HL-60 (cell line): ENCODE measurements at regions not wholly inside any gene's neighbourhood (a gene's known extent, or its start where the extent isn't known, plus 50 kb on each side); places are given as distances from the start of the nearest gene placed in this dataset.

Source experiments
- DNase-seq, 2 experiments: peaks; one replicate each; pipeline ENCODE4 v3.0.0-alpha.2; 2010 to 2020; ENCODE audit warnings: low read depth in 1 of 2, low spot score in 1 of 2
- H3K27ac ChIP-seq: fragments of 250-450 bp; sonication (Bioruptor Pico); replicated peaks from 2 replicates; pipeline ENCODE4 v1.5.1; 2020; ENCODE audit warnings: mild to moderate bottlenecking, moderate library complexity
- H3K27me3 ChIP-seq: fragments of 250-450 bp; sonication (Bioruptor Pico); 2 replicates; pipeline ENCODE4 v1.5.1; 2021; ENCODE audit warnings: mild to moderate bottlenecking, moderate library complexity; ENCODE audit not compliant: insufficient read depth, poor library complexity, severe bottlenecking
- H3K4me3 ChIP-seq: replicated peaks from 2 replicates; pipeline ENCODE4 v1.5.1; 2011; ENCODE audit warnings: mild to moderate bottlenecking, control low read depth, low read length; ENCODE audit not compliant: insufficient read depth
- GABPA ChIP-seq: IDR thresholded peaks from 2 replicates; pipeline ENCODE4 v1.6.1; 2012; ENCODE audit warnings: low read depth
- POLR2AphosphoS5 ChIP-seq: IDR thresholded peaks from 2 replicates; pipeline ENCODE4 v1.6.1; 2012; ENCODE audit warnings: low read depth
- REST ChIP-seq: IDR thresholded peaks from 2 replicates; pipeline ENCODE4 v1.6.1; 2012; ENCODE audit warnings: low read depth; ENCODE audit not compliant: insufficient replicate concordance
- SPI1 ChIP-seq: IDR thresholded peaks from 2 replicates; pipeline ENCODE4 v1.6.1; 2012; ENCODE audit warnings: low read depth, mild to moderate bottlenecking, borderline replicate concordance
- TF ChIP-seq, protein P1 (sequence below): IDR thresholded peaks from one replicate; pipeline ENCODE4 v1.5.1; 2011; ENCODE audit warnings: low read length, control low read depth, inconsistent platforms; ENCODE audit not compliant: insufficient read depth

DNA sequence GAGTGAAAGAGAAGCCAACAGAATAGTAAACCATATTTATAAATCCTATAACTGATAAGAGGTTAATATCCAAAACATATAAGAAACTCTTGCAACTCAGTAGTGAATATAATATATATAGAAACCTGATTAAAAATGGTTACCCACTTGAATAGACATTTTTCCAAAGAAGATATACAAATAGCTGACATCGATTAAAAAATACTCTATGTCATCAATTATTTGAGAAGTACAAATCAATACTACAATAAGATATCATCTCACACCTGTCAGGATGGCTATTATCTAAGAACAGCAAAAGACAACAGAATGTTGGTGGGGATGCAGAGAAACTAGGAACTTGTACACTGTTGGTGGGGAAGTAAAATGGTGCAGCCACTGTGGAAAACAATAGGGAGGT is 254.4 kb downstream of the PPARGC1A start:
- no peak for TF ChIP-seq SPI1
- no peak for TF ChIP-seq REST
- no peak for TF ChIP-seq POLR2AphosphoS5
- TF ChIP-seq GABPA: no peak
- TF ChIP-seq, protein P1, sequence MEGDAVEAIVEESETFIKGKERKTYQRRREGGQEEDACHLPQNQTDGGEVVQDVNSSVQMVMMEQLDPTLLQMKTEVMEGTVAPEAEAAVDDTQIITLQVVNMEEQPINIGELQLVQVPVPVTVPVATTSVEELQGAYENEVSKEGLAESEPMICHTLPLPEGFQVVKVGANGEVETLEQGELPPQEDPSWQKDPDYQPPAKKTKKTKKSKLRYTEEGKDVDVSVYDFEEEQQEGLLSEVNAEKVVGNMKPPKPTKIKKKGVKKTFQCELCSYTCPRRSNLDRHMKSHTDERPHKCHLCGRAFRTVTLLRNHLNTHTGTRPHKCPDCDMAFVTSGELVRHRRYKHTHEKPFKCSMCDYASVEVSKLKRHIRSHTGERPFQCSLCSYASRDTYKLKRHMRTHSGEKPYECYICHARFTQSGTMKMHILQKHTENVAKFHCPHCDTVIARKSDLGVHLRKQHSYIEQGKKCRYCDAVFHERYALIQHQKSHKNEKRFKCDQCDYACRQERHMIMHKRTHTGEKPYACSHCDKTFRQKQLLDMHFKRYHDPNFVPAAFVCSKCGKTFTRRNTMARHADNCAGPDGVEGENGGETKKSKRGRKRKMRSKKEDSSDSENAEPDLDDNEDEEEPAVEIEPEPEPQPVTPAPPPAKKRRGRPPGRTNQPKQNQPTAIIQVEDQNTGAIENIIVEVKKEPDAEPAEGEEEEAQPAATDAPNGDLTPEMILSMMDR: no peak
- Histone ChIP-seq H3K27ac (no peak overlapping the region), H3K4me3 (no peak overlapping the region), H3K27me3 (no peaks in the 10 kb centered on the region)
- DNase-seq: no peak

DNA sequence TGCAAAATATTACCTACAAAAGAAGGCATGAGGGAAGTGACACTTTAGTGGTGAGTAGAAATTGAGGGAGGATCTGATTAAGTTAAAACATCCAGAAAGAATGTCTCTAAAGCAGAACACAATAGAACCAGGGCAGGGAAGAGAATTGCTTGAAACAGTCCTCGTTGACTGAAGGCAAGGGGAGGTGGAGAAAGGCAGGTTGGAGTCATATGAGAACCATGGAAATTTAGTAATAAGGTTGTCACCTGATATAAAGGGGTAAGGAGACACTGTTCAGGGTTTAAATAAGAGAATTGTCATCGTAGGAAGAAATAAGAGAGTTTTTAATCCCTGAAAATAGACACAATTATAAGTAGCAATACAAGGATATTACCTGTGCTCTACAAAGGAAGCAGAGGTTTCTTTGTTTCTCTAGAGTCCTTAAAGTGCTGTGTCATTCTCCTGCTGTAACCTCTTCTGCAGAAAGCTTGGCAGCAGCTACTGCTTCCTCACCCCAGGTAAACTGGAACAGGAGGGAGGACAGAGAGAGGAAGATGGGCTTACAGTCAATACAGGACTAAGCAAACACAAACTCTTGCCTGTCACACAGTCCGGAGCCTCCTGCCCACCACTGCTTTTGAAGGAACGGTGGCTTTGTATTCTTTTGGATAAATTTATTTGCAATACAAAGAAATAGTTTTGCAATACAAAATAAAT is 258.4 kb downstream of the PPARGC1A start:
- Histone ChIP-seq H3K4me3 (no peak overlapping the region), H3K27ac (no peak overlapping the region), H3K27me3 (no peaks in the 10 kb centered on the region)
- DNase-seq: no peak
- TF ChIP-seq POLR2AphosphoS5: no peak
- TF ChIP-seq SPI1: no peak
- no peak for TF ChIP-seq REST
- TF ChIP-seq GABPA: no peak
- TF ChIP-seq, protein P1: no peak

DNA sequence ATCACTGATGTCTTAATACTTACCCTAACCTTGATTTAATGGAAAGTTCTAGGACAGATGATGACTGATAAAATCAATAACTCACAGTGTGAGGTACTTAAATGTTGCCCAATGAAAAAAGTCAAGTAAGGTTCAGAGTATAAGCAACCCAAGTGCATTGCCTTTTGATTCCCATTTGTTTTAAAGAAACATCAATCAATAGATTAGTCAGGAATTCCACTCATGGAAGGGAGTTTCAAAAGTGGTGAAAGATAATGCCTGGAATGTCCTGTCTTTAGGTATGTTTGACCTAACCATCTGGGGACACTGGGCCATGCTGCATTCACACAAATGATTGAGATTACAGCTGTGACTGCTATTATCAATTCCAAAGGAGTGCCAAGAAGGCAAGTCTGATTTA is 259.7 kb downstream of the PPARGC1A start:
- no peak overlapping the region for H3K4me3 ChIP-seq
- TF ChIP-seq GABPA (no peak), POLR2AphosphoS5 (no peak), REST (no peak), SPI1 (no peak)
- TF ChIP-seq, protein P1: no peak
- no peak for DNase-seq

More for the DNA sequence above, 259.7 kb downstream of the PPARGC1A start:
- Histone ChIP-seq H3K27ac (no peak overlapping the region), H3K27me3 (no peaks in the 10 kb centered on the region)
